Tongue (tissue), 1 donor: ENCODE measurements at regions not wholly inside any gene's neighbourhood (a gene's known extent, or its start where the extent isn't known, plus 50 kb on each side); places are given as distances from the start of the nearest gene placed in this dataset.
"Not testable (repeated sequence)": the region's sequence is repeated elsewhere in the genome, so short reads cannot be mapped to it uniquely, and the experiment has no call there.

Source experiments
- DNase-seq: peaks from one replicate; pipeline ENCODE4 v3.0.0-alpha.2; 2015

DNA sequence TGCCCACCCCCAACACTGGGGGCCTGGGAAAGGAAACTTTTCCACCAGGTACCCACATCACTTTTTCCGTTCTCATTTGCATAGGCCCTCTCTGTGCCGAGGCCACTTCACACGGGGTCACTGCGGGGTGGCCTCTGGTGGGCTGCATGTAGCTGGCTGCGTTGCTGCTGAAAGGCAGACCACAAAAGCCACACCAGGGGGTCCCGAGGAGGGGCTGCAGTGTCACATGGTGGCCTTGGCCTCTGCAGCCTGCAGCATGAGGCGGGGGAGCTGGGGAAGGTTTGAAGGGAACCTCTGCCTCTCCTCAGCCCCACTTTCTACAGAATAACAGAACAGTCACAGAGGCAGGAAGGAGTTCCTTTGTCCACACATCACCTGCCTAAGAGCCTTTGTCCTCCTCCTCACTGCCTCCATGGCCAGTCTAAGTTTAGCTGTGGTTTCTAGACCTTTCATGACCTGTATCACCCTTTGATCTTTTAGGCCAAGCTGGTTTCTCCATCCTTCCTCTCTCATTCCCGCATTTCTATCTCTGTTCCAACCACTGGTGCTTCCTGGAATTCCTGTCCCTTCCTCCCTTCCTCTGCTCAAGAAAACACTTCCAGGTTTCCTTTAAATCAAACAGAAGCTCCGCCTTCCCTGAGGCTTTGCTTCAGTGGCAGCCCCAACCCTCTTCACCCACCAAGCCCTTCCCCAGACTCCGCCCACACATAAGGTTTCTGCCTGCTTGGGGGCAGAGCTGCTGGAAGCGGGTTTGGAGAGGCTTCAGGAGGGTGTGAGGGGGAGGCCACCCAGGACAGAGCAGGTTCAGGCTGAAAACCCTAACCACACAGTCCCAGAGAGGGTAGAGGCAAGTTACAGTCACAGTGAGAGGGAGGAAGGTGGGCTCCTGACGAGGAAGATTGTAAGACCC lies 150.7 kb upstream of the TLE3 start:
- no peak for DNase-seq

DNA sequence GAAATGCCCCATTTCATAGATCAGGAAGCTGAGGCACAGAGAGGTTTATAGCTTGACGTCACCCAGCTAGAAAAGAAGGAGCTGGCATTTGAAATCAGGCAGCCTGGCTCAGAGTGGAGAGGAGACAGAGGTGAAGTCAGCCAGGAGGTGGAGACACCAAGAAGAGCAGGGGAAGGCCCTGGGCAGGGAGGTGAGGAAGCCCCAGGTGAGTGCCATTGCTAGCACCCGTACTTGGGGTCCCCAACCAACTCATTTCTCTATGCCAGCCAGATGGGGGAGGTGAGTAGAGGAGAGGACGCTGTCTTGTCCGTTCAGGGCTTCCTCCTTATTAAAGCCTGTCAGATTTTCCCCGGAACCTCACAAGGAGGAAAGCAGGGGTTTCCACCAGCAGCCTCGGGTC lies 149.6 kb upstream of the TLE3 start:
- no peak for DNase-seq

GRCh38 chr15:70246623-70247220 lies 149.0 kb upstream of the TLE3 start:
- DNase-seq, result no peak

- no peak for DNase-seq
These were observed 148.4 kb upstream of the TLE3 start for GRCh38 chr15:70245932-70246622.

DNA sequence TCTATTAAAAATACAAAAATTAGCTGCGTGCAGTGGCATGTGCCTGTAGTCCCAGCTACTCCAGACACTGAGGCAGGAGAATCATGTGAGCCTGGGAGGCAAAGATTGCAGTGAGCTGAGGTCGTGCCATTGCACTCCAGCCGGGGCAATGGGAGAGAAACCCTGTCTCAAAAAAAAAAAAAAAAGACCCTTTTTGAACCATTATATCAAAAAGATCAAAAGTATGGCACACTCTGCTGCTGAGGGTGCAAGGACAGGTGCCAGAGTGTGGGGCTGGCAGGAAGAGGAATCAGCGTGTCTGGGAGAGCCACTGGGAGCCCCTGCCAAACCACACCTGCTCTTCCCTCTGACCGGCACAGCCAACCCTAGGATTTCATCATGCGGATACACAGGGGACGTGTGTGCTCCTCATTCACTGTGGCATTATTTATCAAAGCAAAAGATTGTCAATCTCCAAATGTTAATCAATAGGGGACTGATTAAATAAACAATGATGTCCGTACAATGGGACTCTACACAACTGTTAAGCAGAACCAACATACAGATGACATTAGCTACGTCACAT lies 147.3 kb upstream of the TLE3 start:
- DNase-seq, result no peak

GRCh38 chr15:70243686-70244540 lies 146.2 kb upstream of the TLE3 start:
- DNase-seq, result peak; percentile 50

DNA sequence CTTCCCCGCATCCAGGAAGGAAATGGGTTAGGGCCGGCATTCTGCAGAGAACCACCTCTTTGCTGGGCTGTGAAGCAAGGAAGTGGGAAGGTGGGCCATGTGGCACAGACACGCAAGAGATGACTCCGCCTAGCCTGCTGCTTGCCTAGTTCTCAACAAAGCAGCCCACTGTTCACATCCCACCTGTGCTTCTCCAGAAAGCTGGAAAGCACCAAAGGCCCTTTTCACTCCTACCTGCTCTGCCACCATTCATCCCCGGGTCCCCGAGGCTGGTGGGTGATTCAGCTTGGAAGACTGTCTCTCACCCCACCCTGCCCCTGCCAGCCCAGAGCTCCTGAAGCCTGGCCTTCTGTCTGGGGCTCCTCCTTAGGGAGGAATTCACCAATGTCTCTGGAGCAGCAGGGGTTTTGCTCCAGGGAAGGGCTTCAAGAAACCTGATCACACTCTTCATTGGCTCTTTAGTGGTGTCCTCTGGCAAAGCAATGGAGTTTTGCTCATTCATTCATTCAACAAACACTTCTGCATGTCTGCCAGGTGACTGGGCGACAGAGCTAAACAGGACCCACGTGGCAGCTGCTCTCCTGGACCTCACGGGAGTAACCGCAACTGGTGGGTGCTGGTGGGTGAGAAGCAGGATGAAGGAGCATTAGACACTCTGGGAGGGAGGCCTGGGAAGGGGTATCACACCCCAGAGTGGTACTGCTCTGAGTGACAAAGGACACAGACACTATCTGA lies 145.4 kb upstream of the TLE3 start:
- DNase-seq, result no peak

DNA sequence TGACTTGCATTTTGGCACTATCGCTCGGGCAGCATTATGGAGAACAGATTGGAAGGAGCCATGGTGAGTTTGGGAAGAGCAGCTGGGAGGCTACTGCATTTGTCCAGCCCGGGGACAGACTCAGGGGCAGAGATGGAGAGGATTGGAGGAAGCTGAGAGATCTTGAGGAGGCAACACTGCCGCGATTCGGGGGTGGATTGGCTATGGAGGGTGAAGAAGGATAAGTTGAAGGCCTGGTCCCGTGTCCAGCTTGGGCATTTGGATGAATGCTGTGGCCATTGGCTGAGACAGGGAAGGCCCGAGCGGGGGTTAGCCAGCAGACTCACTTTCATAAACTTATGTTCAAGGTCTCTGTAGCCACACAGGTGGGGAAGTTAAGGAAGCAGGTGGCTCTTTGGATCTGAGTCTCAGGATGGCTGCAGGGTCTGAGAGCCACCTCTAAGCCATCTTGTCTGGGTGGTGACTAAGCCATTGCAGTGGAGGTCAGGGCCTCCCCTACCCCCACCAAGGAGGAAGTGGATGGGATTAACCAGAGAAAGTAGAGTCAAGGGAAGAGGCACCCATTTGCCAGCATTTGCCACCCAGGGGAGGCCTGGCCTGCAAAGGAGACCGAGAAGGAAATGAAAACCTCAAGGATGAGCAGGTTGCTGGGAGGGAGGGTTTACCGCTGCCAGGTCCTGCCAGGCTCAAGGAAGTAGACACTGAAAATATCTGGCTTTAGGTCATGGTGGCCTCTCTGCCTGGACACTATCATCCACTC lies 144.0 kb upstream of the TLE3 start:
- DNase-seq, result no peak

GRCh38 chr15:70240820-70241430 lies 143.2 kb upstream of the TLE3 start:
- DNase-seq, result no peak

DNA sequence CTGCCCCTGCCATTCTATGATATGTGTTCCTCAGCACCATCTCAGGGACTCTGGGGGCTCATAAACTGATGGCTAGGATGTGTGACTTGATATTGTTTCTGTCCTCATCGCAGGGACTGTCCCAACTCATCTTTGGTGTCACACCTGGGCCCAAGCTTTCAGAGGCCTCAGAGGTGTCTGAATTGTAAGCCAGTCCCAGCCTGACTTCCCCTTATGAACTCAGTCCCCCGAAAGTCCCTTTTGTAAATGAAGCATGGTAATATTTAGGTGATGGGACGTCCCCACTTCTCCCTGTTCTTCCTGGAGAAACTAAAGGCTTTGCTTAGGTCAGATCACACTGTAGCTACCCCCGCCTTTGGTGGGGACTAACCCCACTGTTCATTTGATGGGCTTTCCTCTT lies 142.4 kb upstream of the TLE3 start:
- no peak for DNase-seq

DNA sequence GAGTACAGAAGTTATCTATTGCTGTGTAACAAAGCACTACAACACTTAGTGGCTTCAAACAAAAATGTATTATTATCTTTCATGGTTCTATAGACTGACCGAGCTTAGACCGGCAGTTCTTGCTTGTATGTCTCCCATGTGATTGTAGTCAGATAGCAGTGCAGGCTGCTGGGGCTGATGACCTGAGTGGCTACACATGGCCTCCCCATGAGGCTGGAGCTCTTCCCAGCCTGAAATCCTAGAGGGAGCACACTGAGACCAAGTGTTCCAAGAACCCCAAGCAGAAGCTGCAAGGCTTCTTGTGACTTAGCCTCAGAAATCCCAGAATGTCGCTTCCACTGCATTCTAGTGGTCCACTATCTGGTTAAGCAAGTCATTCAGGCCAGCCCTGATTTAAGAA lies 141.2 kb upstream of the TLE3 start:
- no peak for DNase-seq

DNA sequence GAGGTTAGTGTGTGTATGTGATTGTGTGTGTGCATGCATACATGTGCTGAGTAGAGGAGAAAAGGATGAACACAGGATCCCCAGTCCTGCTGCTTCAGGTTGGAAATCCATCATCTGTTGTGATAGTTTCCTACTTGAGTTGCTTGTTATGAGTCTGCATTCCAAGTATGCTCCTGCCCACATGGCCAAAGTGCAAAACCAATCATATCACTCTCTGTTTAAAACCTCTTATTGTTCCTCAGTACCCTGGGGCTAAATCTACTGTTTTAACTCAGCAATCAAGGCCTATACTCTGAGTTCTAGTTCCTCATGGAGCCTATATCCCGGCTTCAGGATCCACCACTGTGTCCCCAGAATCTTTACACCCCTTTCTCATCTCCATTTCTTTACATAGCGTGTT lies 139.9 kb upstream of the TLE3 start:
- DNase-seq, result no peak

DNA sequence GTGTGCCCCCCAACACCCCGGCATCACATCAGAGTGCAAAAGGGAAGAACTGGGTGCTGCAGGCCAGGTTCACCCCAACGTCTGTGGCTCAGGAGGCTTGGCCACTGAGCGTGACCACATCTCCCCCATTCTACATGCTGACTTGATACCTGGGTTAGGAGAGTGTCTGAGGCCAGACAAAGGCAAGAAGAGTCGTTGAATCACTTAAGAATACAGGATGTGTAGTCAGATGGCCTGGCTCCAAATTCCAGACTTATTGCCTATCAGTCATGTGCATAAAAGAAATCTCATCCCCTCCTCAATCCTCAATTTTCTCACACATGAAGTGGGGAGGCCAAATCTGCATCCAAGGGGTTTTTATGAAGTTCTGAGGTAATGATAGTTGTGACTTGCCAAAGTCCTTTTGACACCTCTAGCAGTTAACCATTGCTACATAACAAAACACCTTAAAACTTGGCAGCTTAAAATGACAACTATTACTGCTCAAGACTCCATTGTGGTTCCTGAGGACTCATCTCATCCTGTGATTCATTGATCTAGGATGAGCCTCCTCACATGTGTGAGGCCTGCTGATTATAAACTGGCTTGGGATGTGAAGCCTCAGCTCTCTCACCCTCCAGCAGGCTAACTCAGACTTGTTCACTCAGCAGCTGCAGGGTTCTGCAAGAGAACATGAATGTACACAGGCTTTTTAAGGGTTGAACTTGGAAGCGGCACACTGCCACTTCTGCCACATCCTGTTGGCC lies 138.8 kb upstream of the TLE3 start:
- DNase-seq, result no peak

- DNase-seq, result no peak
These were observed 137.6 kb upstream of the TLE3 start for GRCh38 chr15:70235347-70235746.

- peak; percentile 53 for DNase-seq
These were observed 136.7 kb upstream of the TLE3 start for GRCh38 chr15:70234256-70234905.

DNA sequence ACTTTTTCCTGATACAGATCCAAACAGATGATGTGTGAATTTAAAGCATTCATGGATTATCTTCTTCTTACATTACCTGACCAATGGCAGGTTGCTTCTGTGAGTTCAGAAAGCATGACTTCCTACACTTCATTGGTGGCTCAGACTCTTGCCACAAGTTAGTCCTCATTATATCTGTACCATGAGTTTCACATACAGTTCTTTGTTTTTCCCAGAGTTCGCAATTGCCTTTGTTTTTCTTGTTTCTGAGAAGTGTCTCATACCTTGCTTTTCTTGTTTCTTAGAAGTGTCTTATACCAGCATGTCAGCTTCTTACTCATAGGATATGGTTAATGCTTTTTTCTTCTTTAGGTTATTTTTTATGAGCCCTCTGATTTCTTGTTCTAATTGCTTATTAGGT lies 133.8 kb upstream of the TLE3 start:
- no peak for DNase-seq

- not testable (repeated sequence) for DNase-seq
These were observed 130.2 kb upstream of the TLE3 start for GRCh38 chr15:70227918-70228317.

DNA sequence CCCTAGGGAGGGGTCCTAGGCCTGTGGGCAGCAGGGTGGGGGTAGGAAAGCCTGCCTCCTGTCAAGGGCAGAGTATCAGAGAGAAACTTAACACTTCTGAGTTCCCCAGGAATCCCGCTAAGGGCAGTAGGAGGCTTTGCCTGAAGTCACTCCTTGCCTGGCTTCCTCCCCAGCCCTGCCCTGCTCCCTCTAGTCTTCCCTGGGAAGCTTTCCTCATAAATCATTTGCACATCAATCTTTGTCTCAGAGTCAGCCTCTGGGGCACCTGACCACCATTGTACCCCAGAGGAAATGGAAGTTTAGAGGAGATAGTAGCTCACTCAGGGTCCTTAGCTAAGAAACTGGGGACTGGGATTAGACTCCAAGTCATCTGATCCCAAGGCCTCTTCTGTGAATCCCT lies 129.4 kb upstream of the TLE3 start:
- DNase-seq, result no peak
